C1 segment of cervical spinal cord (tissue), 14 donors: ENCODE measurements at regions not wholly inside any gene's neighbourhood (a gene's known extent, or its start where the extent isn't known, plus 50 kb on each side); places are given as distances from the start of the nearest gene placed in this dataset.
A peak's percentile ranks its signal among the peaks of the same experiment; 100 is the strongest.

Experiments used
- DNase-seq, 14 donors: peaks; one replicate each; lab custom pipeline; 2025; lab: John Stamatoyannopoulos, UW

DNA sequence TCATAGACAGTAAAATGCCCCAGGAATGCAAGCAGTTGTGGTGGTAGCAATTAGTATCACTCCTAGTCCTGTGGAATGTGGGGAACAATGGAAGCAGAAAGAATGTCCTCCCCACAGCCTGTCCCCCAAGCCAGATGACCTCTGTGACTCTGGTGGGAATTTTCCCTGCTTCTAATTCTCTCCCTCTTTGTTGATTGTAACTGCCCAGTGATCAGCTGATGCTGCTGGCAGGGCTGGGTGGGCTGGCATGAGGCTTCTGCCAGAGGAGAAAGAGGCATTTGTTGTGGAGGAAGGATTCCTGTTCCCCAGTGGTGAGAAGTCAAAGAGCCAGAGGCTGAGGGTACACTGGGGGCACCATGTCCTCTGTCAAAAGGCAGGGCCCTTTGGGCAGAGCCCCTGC lies 116.7 kb upstream of the NCAM1 start:
- DNase-seq = peak in 13 of 14 donors; percentile 23 to 90 (median 80)

DNA sequence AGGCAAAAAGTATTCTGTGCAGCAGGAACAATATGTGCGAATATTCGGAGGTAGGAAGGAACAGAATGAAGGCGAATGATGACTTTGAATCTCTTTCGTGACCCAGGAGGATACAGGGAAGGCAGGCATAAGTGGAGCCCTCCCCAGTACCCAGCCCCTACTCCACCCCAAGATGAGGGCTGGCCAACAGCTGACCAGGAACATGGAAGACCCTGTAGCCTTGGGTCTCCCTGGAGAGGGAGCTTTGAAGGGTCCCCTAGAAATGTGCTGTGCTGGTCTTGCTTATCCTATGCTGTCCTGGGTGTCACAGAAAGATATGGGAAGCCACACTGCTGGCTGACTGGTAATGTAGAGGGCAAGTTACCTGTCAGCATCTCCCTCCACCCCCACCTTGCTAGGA lies 113.7 kb upstream of the NCAM1 start:
- DNase-seq = no peak

DNA sequence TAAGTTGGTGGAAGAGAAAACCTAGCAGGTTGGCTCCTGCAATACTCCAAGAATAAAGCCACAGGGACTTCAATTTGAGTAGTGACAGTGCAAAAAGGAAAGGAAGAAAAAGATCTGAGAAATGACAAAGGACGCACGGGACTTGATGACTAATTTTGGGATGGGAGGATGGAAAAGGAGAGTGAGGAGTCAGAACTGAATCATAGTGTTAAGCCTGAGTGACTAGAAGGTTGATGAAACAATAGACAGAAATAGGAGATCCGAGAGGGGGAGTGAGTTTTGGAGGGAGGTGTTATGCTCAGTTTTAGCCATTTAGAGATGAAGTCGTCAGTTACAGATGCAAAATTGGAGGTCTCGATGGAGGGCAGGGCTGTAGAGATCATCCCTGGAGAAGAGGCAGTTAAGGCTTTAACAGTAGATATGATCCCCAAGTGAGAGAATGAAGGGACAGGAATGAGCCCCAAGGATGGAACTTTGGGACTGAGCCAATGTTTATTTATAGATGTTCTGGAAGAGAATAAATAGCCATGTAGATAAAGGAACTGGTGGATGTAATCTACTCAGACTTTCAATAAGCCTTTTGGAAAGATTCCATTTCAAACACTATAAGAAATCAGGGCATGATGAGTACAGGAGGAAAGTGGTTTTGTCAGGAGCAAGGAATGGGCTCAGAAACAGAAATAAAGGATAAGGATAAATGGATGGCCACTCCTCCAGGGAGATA lies 108.9 kb upstream of the NCAM1 start:
- DNase-seq = no peak

DNA sequence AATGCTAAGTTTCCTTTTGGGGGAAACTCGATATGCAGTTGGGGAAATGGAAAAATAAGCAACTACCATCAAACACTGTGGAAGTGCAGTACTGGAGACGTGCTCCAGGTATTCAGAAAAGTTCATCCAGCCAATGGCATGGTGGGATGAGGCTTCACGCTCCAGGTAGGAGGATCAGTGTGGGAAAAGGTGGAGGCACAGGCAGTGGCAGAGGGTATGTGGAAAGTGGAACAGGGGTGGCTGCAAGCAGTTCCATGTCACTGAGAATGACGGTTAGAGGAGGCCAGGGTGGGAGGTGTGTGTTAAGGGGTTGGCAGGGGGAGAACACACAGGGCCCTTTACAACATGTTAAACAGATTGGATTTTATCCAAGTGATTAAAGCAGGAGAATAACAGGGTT lies 105.1 kb upstream of the NCAM1 start:
- DNase-seq = no peak

DNA sequence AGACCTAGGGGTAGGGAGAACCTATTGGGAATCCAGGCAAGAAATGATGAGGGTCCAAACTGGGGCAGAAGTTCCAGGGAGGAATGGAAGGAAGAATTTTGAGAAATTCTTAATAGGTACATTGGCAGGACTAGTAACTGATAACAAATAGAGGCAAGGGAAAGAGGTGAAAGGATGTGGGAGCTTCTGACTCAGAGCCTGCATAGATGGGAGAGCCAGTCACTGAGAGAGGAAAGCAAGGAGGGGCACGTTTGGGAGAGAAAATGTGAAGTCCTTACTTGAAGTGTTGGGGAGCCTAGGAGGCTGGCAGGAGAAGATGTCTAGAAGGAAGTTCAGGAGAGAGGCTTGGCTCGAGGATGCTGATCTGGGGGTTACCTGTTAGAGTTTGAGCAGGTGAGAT lies 104.6 kb upstream of the NCAM1 start:
- DNase-seq = no peak

DNA sequence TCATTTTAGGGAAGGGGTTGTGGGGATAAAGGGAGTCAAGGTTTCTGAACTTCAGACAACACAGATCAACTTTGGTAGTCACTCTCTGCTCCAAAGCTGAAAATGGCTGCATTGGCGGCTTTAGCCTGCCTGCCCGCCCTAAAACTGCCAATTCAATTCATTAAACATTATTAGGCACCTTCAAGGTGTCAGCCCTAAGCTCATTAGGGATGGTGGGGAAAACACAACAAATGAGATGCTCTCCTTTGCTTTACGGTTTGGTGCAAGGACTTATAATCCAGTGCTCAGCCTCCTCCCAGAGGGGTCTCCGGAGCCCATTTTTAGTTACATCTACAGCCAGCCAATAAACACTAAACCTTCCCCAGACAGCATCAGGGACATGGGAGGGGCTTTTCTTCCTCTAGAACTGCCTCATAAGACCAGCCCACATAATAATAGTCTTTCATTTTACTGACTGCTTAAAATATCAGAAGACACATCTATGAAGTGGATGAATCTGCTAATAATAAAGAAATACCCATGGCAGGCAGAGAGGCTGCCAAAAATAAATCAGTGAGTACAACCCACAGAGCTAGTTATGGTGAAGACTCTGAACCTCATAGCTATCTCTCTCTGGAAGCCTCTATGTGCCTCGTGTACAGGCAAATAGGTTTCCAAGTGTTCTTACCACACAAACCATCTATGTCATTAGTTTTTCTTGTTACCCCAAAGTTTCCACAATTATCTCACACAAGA lies 102.8 kb upstream of the NCAM1 start:
- DNase-seq = no peak

DNA sequence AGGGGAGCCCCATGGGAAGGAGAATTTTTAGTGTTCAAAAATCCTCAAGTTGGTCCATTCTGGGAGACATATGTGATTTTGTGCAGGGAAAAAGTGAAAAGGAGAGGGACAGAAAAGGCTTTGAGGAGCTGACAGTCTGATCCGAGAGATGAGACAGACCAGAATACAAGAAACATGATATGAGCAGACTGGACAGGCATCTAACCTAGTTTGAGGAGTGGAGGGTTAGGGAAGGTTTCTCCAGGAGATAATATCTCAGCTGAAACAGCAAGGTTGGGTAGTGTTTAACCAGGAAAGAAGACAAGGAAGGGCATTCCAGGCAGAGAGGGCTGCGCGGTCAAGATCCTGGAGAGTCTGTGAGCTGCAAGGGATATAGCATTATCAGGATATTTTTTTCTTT lies 101.4 kb upstream of the NCAM1 start:
- DNase-seq = no peak

DNA sequence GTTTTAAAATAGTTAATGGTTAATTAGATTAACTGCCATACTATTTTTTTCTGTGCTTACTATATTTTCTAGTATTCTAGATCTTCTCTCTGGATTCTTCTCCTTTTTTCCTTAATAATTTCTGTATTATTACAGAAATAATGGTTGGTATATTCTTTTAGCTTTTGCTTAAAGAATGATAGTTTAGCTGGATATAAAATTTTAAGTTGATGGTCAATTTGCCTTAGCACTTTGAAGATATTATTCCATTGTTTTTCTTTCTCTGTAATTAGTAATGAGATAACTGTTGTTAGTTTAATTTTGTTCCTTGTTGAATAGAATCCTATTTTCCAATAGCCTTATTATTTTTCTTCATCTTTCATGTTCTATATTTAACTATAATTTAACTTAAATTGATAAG lies 99.9 kb upstream of the NCAM1 start:
- DNase-seq = no peak

DNA sequence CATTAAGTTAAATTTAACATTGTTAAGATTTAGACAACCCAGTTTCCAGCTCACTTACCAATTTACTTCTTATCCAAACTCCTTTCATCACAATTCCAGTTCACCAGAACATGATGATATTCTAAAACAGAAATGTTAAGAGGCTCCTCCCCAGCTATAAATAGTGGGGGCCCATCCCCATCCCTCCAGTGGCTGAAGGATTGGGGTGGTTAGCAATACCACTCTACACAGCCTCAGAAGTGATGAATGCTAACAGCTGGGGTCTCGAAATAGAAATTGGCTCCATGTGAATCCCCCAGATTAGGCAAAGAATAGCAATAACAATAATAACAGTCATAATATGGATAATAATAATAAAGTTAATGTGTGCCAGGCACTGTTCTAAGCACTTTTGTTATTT lies 97.9 kb upstream of the NCAM1 start:
- no peak for DNase-seq

DNA sequence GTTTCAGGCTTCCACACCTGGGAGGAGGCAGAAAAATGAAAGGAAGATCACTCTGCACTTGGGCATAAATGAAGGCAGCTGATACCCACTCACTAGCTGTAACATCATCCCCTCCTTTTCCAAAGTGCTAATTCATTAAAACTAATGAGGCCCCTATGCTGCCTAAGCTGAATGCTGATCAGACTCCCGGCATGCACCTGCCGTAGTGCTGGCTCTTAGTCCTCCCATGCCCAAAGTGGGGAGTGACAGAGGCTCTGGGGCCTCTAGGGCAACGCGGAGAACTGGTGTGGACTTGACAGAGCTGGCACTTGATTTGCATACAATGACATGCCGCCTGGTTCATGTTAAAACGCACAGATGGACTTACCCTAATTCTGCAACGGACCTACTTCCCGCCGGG lies 96.5 kb upstream of the NCAM1 start:
- DNase-seq = no peak

DNA sequence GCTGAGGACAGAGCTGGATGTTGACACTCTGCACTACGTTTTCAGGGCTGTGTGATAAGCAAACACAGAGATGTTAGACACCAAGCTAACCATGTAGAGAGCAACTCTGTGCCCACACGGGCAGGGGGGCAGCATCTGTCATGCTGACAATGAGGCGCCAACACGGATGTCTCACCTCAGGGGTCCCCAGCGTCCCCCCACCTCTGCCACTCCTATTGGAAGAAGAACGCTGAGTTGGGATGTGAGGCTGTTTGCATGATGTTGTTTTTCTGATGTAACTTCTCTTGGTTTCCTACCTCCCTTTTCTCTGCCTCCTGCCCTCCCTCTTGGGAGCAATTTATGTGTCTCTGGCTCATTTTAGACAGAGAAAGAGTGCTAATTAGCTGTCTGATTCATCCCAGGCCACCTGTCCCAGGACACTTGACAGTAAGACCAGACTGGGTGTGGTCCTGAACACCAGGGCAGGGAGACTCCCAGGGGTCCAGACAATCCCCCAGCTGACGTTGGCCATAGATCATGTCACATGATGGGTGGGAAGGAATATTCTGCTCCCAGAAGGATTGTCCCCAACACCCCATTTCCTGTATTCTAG lies 89.2 kb upstream of the NCAM1 start:
- no peak for DNase-seq

DNA sequence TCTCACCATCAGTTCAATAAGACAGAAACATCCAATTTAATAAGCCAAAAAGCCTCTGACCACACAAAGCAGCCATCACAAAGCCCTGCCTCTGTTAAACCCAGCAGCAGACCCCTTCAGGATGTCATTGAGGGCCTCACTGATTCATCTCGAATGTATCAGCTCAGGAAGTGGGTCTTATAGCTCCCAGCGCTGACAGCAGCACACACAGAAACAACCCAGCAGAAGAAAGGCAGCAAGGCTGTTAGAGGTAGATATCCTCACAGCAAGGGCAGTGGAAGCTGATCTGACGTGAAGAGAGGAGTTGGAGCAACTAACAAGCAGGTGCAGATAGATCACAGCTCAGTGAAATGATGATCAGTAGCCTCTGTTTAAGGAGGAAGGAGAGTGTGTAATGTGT lies 86.2 kb upstream of the NCAM1 start:
- DNase-seq = no peak

DNA sequence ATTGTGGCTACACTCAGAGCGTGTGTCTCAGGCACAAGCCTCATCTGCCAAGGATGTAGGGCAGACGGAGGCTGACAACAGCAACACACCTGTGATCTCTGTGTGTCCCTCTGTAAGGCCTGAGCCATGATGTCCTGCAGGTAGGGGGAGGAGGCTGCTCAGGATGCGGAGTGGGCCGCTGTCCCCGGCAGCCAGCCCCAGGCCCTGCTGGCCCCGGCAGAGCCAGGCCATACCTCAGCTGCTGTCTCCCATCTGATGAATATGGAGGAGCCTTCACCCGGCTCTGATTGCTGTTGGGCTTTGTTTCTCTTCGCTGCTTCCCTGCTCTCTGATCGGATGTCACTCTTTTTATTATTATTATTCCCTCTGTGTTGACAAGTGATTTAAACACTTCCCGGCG lies 83.6 kb upstream of the NCAM1 start:
- no peak for DNase-seq

DNA sequence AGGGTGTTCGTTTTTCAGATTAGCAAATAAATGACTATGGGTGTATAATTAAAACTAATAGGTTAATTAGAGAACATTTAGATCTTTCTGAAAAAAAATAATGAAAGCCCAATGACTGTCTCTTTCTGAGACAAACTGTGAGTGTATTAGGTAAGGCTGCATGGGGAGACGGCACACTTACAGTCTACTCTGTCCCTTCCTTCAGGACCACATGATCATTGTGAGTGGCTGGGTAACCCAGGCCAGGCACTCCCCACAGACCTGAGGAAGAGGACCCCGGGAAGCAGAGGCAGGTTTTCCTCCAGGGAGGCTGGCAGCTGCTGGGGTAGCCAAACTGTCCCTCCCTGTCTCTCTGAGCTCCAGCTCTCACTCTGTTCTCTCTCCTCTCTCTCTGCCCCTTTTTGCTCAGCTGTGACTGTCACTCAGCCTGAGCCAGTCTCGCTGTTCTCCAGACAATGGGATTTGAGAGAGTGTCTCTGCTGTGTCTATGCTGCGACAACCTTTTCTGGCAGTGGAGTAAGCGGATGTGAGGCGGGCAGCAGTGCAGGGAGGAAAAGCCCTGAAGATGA lies 83.1 kb upstream of the NCAM1 start:
- DNase-seq = peak in 3 of 14 donors; percentile 6 to 24 (median 14)

DNA sequence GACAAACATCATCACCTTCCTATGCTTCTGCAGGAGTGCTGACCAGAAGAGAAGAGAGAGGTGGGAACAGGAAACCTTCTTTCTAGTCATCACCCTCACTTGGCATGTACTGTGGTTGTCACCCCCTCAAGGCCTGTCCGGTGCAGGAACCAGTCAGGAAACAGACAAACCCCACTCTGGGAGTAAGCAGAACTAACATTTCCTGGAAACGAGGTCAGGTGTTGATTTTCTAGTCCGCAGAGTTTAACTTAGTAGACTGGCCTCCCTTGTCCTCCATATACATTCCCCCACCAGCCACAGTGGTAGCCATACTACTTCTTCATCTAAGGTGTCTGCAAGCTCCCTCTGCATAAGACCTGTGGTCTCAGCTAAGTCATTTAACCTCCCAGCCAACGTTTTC lies 80.7 kb upstream of the NCAM1 start:
- no peak for DNase-seq

DNA sequence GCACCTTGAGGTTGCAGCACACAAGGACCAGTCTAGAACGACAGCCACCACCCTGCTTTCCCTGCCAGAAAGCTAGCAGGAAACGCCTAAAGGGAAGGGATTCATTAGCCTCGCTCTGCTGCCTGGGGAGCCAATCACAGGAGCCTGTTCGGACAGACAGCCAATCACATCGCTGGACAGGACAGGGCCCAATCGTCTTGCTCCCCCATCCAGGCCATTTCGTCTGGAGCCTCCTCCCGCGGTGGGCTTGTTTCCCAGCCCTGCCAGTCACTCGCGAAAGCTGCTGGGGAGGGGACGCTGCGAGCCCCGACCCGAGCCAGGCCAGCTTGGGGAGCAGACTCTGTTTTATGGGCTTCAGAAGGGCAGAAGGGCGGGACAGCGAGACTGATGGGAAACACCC lies 79.8 kb upstream of the NCAM1 start:
- DNase-seq = peak in 13 of 14 donors; percentile 36 to 95 (median 86)

DNA sequence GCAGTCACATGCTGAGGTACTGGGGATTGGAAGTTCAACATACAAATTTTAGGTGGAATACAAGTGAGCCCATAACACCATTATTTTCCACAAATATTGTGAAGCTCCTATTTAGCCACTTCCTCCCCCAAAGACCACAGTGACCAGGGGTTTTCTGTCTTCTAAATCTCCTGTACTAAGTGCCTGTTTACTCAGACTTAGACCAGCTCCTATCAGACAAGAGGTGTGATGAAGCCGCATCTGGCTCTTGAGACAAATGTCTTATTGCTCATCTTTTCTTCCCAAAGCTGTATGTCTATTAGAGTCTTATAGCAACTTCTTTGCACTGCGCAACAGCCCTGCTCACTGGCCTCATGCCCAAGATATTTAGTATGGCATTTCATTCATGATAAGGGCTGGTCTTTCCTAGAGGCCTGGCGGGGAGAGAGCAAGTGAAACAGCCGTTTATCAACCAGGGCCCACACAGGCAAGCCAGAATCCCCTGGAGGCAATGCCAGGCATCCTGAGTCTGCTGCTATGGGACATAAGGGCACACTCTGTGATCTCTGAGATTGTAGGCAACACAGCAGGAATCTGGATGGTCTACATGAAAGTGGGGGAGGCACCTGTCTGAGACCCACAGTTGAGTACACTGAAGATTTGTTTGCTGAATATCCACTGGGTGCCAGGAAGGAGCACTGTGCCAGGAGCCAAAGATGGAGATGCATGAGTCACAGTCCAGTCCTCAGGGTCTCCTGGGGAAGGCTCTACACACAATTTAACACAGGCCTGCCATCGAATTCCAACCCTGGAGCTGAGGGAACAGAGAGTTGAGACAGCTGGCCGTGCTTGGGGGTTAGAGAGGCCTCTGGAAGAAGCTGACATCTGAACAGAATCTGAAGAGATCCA lies 78.5 kb upstream of the NCAM1 start:
- no peak for DNase-seq

DNA sequence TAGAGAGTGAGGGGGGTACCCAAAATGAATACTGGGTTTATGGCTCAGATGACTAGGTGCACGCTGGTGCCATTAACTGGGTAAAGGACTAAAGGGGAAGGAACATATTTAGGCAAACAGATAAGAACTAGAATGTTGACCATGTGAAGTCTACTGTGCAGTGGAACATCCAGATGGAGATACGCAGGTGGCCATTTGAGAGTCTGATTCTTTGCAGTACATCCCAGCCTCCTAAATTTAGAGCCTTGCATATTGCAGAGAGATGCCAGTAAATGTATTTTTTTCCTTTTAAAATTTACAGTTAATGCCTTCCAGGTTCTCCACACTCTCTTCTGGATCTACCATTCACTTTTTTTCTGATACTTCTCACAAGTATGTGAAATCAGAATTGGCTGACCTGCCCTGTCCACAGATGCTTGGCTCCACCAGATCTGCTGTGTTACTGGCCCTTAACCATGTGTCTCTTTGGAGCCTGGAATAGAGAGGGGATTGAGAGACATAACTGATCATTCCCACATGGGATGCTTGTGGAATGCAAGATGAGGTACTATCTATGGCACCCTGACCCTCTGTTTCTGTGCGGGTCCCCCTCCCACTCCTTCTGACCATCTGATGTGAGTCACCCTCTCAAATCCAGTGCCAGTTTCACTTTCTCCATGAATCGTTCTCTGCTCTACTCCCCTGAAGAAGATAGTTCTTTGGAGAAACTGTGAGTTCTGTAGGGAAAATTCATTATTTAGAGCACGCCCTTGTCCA lies 77.0 kb upstream of the NCAM1 start:
- peak in 2 of 14 donors; percentile 19 to 51 for DNase-seq

DNA sequence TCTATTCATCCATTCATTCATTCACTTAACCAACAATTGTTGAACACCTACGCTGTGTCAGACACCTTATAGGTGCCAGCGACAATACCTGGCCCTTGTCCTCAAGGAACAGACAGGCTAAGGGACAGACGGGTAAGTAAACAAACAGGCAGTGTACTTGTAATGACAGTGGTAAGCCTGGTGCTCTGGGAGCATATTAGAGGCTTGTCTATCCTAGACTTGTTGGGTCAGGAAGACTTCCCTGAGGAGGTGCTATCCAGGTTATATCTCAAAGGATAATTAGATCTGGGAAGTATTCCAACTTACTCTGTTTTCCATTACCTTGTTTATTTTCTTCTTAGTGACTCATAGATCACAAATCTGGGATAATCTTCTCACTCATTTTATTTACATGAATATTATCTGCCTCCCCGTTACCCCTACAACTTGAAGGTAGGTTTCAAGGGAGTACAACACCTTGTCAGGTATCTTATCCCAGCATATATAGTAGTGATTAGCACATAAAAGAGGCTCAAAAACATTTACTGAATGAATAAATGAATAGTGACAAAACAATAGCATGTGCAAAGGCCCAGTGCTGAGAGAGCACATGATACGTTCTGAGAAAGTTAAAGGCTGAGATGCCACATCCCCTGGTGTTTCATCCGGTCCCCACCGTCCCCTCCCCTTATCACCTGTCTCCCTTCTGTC lies 75.3 kb upstream of the NCAM1 start:
- no peak for DNase-seq
